ENCODE measurements at regions not wholly inside any gene's neighbourhood (a gene's known extent, or its start where the extent isn't known, plus 50 kb on each side); places are given as distances from the start of the nearest gene placed in this dataset.

- TF ChIP-seq TAF1 (IDR thresholded peaks at IDR 0.05; ENCODE audit: borderline replicate concordance, low read depth, low read length) (no peak), CTCF (IDR thresholded peaks at IDR 0.05) (no peak), MAX (IDR thresholded peaks at IDR 0.05; ENCODE audit: low read depth) (no peak), ZBTB33 (IDR thresholded peaks at IDR 0.05; ENCODE audit: borderline replicate concordance, low read depth) (no peak), EZH2phosphoT487 (IDR thresholded peaks at IDR 0.05; ENCODE audit: borderline replicate concordance, low read depth) (no peak), POLR2AphosphoS5 (IDR thresholded peaks at IDR 0.05; ENCODE audit: low read depth, low read length) (no peak), PBX3 (IDR thresholded peaks at IDR 0.05) (no peak), SIN3A (IDR thresholded peaks at IDR 0.05; ENCODE audit: borderline replicate concordance, low read depth, low read length) (no peak), GABPA (IDR thresholded peaks at IDR 0.05; ENCODE audit: low read depth) (no peak), REST (IDR thresholded peaks at IDR 0.05; ENCODE audit: low read depth, low read length) (no peak), JUND (IDR thresholded peaks at IDR 0.05) (no peak), SMC3 (IDR thresholded peaks at IDR 0.05; ENCODE audit: low read depth, low read length) (no peak), MEF2A (IDR thresholded peaks at IDR 0.05; ENCODE audit: borderline replicate concordance, low read depth) (no peak), CHD2 (IDR thresholded peaks at IDR 0.05; ENCODE audit: low read length, partially characterized antibody) (no peak)
Observed at GRCh38 chr2:66301767-66302140, 133.2 kb upstream of the MEIS1 start.
